PC-3 (cell line): ENCODE measurements at regions not wholly inside any gene's neighbourhood (a gene's known extent, or its start where the extent isn't known, plus 50 kb on each side); places are given as distances from the start of the nearest gene placed in this dataset.

Experiments used
- EZH2 ChIP-seq: fragments of 300-600 bp; sonication (generic); IDR thresholded peaks from one replicate; pipeline ENCODE4 v1.6.1; 2017; ENCODE audit warnings: antibody characterized with exemption, mild to moderate bottlenecking, low read length; ENCODE audit not compliant: unreplicated experiment
- TF ChIP-seq, protein P1 (sequence below): fragments of 300-600 bp; sonication (generic); conservative IDR thresholded peaks from 2 replicates; pipeline ENCODE4 v1.5.1; 2017; ENCODE audit warnings: antibody characterized with exemption, low read depth, mild to moderate bottlenecking, low read length

DNA sequence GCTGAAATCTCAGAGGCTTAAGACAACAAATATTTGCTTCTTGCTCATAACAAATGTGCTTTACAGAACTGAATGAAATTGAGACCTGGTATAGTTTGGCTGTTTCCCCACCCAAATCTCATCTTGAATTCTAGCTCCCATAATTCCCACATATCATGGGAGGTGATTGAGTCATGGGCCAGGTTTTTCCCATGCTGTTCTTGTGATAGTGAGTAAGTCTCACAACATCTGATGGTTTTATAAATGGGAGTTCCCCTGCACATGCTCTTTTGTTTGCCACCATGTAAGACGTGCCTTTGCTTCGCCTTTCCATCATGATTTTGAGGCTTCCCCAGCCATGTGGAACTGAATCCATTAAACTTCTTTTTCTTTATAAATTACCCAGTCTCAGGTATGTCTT, 221.1 kb upstream of the DIPK2B start:
- TF ChIP-seq, protein P1, sequence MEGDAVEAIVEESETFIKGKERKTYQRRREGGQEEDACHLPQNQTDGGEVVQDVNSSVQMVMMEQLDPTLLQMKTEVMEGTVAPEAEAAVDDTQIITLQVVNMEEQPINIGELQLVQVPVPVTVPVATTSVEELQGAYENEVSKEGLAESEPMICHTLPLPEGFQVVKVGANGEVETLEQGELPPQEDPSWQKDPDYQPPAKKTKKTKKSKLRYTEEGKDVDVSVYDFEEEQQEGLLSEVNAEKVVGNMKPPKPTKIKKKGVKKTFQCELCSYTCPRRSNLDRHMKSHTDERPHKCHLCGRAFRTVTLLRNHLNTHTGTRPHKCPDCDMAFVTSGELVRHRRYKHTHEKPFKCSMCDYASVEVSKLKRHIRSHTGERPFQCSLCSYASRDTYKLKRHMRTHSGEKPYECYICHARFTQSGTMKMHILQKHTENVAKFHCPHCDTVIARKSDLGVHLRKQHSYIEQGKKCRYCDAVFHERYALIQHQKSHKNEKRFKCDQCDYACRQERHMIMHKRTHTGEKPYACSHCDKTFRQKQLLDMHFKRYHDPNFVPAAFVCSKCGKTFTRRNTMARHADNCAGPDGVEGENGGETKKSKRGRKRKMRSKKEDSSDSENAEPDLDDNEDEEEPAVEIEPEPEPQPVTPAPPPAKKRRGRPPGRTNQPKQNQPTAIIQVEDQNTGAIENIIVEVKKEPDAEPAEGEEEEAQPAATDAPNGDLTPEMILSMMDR, result no peak
- no peak for TF ChIP-seq EZH2
